Urinary bladder (tissue), 3 donors: ENCODE measurements at regions not wholly inside any gene's neighbourhood (a gene's known extent, or its start where the extent isn't known, plus 50 kb on each side); places are given as distances from the start of the nearest gene placed in this dataset.
"Not testable (repeated sequence)": the region's sequence is repeated elsewhere in the genome, so short reads cannot be mapped to it uniquely, and the experiment has no call there.

Experiments used
- DNase-seq: peaks from one replicate; pipeline ENCODE4 v3.0.0-alpha.2; 2015; ENCODE audit errors: extremely low spot score
- H3K27ac ChIP-seq: one replicate; pipeline ENCODE4 v1.5.1; 2013; ENCODE audit warnings: low read depth, mild to moderate bottlenecking, moderate library complexity
- H3K36me3 ChIP-seq: one replicate; pipeline ENCODE4 v1.6.1; 2013; ENCODE audit warnings: mild to moderate bottlenecking, moderate library complexity; ENCODE audit not compliant: insufficient read depth
- H3K4me1 ChIP-seq: one replicate; pipeline ENCODE4 v1.6.1; 2013; ENCODE audit warnings: mild to moderate bottlenecking, moderate library complexity; ENCODE audit not compliant: insufficient read depth
- H3K4me3 ChIP-seq: one replicate; pipeline ENCODE4 v1.5.1; 2013; ENCODE audit warnings: low read depth, low read length
- WGBS: extraction: QIAGEN DNeasy Blood & Tissue Kit; methylation state at CpG from one replicate; pipeline ENCODE4 v1.1.7; 2013; 5-methylcytosine and 5-hydroxymethylcytosine counted together
- donor health status: healthy with polysubstance abuse.
- donor health status: healthy.

GRCh38 chr1:213526306-213526705 is 461.5 kb upstream of the PROX1 start:
- no peak for DNase-seq
- H3K4me3 ChIP-seq, result no peak overlapping the region
- no peaks in the 10 kb centered on the region for H3K36me3 ChIP-seq
- H3K4me1 ChIP-seq, result no peaks in the 10 kb centered on the region
- H3K27ac ChIP-seq, result no peak overlapping the region
- WGBS, result 87% methylated on average over 4 of the region's 4 CpGs

- Histone ChIP-seq H3K4me3 (no peak overlapping the region), H3K27ac (no peak overlapping the region), H3K4me1 (no peaks in the 10 kb centered on the region), H3K36me3 (no peaks in the 10 kb centered on the region)
- no peak for DNase-seq
- WGBS, result 52% methylated on average over 4 of the region's 4 CpGs
These were observed 457.0 kb upstream of the PROX1 start for GRCh38 chr1:213530611-213531320.

- Histone ChIP-seq H3K4me3 (no peak overlapping the region), H3K27ac (no peak overlapping the region), H3K36me3 (no peaks in the 10 kb centered on the region), H3K4me1 (no peaks in the 10 kb centered on the region)
- no peak for DNase-seq
- 90% methylated on average over 12 of the region's 12 CpGs for WGBS
These were observed 456.1 kb upstream of the PROX1 start for GRCh38 chr1:213531369-213532310.

GRCh38 chr1:213533125-213533524 is 454.6 kb upstream of the PROX1 start:
- H3K4me1 ChIP-seq, result no peaks in the 10 kb centered on the region
- no peaks in the 10 kb centered on the region for H3K36me3 ChIP-seq
- no peak overlapping the region for H3K27ac ChIP-seq
- no peak overlapping the region for H3K4me3 ChIP-seq
- 91% methylated on average over 2 of the region's 2 CpGs for WGBS
- DNase-seq, result no peak

GRCh38 chr1:213535679-213536078 is 452.1 kb upstream of the PROX1 start:
- WGBS, result 77% methylated on average over 6 of the region's 6 CpGs
- Histone ChIP-seq H3K36me3 (no peaks in the 10 kb centered on the region), H3K27ac (no peak overlapping the region), H3K4me1 (no peaks in the 10 kb centered on the region), H3K4me3 (no peak overlapping the region)
- no peak for DNase-seq

- WGBS, result 69% methylated on average over 3 of the region's 3 CpGs
- no peaks in the 10 kb centered on the region for H3K36me3 ChIP-seq
- H3K27ac ChIP-seq, result no peak overlapping the region
- H3K4me3 ChIP-seq, result no peak overlapping the region
- no peak for DNase-seq
- H3K4me1 ChIP-seq, result no peaks in the 10 kb centered on the region
These were observed 449.5 kb upstream of the PROX1 start for GRCh38 chr1:213538251-213538650.

GRCh38 chr1:213539464-213539863 is 448.3 kb upstream of the PROX1 start:
- DNase-seq, result no peak

GRCh38 chr1:213541641-213542040 is 446.1 kb upstream of the PROX1 start:
- H3K4me1 ChIP-seq, result no peaks in the 10 kb centered on the region
- no peak overlapping the region for H3K4me3 ChIP-seq
- H3K27ac ChIP-seq, result no peak overlapping the region
- WGBS, result 39% methylated on average over 1 of the region's 1 CpG
- H3K36me3 ChIP-seq, result no peaks in the 10 kb centered on the region
- DNase-seq, result no peak

More at GRCh38 chr1:213539464-213539863, 448.3 kb upstream of the PROX1 start:
- H3K4me3 ChIP-seq, result no peak overlapping the region
- no peaks in the 10 kb centered on the region for H3K4me1 ChIP-seq
- H3K36me3 ChIP-seq, result no peaks in the 10 kb centered on the region
- no peak overlapping the region for H3K27ac ChIP-seq
- 92% methylated on average over 4 of the region's 4 CpGs for WGBS

GRCh38 chr1:213545181-213545580 is 442.6 kb upstream of the PROX1 start:
- not testable (repeated sequence) for H3K4me1 ChIP-seq, H3K4me3 ChIP-seq, DNase-seq, H3K36me3 ChIP-seq, H3K27ac ChIP-seq
- WGBS, result 95% methylated on average over 4 of the region's 4 CpGs

GRCh38 chr1:213549982-213550381 is 437.8 kb upstream of the PROX1 start:
- Histone ChIP-seq H3K4me1 (no peaks in the 10 kb centered on the region), H3K27ac (no peak overlapping the region)
- WGBS, result 82% methylated on average over 3 of the region's 3 CpGs

GRCh38 chr1:213550804-213551203 is 437.0 kb upstream of the PROX1 start:
- no peaks in the 10 kb centered on the region for H3K4me1 ChIP-seq
- no peak overlapping the region for H3K27ac ChIP-seq
- WGBS, result 84% methylated on average over 4 of the region's 4 CpGs
- no peak overlapping the region for H3K4me3 ChIP-seq
- DNase-seq, result no peak
- no peaks in the 10 kb centered on the region for H3K36me3 ChIP-seq

More at GRCh38 chr1:213549982-213550381, 437.8 kb upstream of the PROX1 start:
- H3K4me3 ChIP-seq, result no peak overlapping the region
- no peak for DNase-seq
- H3K36me3 ChIP-seq, result no peaks in the 10 kb centered on the region

GRCh38 chr1:213552045-213552444 is 435.7 kb upstream of the PROX1 start:
- no peak overlapping the region for H3K27ac ChIP-seq
- no peak for DNase-seq
- no peak overlapping the region for H3K4me3 ChIP-seq
- H3K4me1 ChIP-seq, result no peaks in the 10 kb centered on the region
- 64% methylated on average over 1 of the region's 1 CpG for WGBS
- H3K36me3 ChIP-seq, result no peaks in the 10 kb centered on the region

GRCh38 chr1:213560226-213560625 is 427.5 kb upstream of the PROX1 start:
- Histone ChIP-seq H3K4me1 (no peaks in the 10 kb centered on the region), H3K36me3 (no peaks in the 10 kb centered on the region), H3K27ac (no peak overlapping the region), H3K4me3 (no peak overlapping the region)
- DNase-seq, result no peak
- 91% methylated on average over 3 of the region's 3 CpGs for WGBS

GRCh38 chr1:213561870-213562269 is 425.9 kb upstream of the PROX1 start:
- DNase-seq, result no peak
- Histone ChIP-seq H3K36me3 (no peaks in the 10 kb centered on the region), H3K4me1 (no peaks in the 10 kb centered on the region), H3K4me3 (no peak overlapping the region), H3K27ac (no peak overlapping the region)
- WGBS, result 85% methylated on average over 2 of the region's 2 CpGs
